Vagina (tissue), 2 donors: ENCODE measurements at regions not wholly inside any gene's neighbourhood (a gene's known extent, or its start where the extent isn't known, plus 50 kb on each side); places are given as distances from the start of the nearest gene placed in this dataset.

Experiments
- DNase-seq, 2 donors: peaks; one replicate each; pipeline ENCODE4 v3.0.0-alpha.2; 2017; ENCODE audit errors: extremely low spot score in 2 of 2
- H3K27ac ChIP-seq: fragments of 200-600 bp; sonication (generic); one replicate; pipeline ENCODE4 v1.5.1; 2019
- H3K27me3 ChIP-seq: fragments of 200-600 bp; sonication (generic); one replicate; pipeline ENCODE4 v1.5.1; 2019
- H3K36me3 ChIP-seq, 2 donors: fragments of 200-600 bp; sonication (generic); one replicate each; pipeline ENCODE4 v1.5.1; 2017 to 2019
- H3K4me1 ChIP-seq: fragments of 200-600 bp; sonication (generic); one replicate; pipeline ENCODE4 v1.5.1; 2019
- H3K4me3 ChIP-seq, 2 donors: fragments of 200-600 bp; sonication (generic); 1 replicate in 1 of 2; 2 replicates in 1 of 2; pipeline ENCODE4 v1.5.1; 2016 to 2019
- H3K9me3 ChIP-seq: fragments of 200-600 bp; sonication (generic); one replicate; pipeline ENCODE4 v1.5.1; 2019
- CTCF ChIP-seq, 3 experiments: fragments of 450-650 bp in 2 of 3; fragments of 200-600 bp in 1 of 3; sonication (generic) in 1 of 3; IDR thresholded peaks; one replicate each; pipeline ENCODE4 v1.5.1; 2017 to 2019; ENCODE audit warnings: antibody characterized with exemption in 3 of 3, mild to moderate bottlenecking in 2 of 3, moderate library complexity in 2 of 3
- POLR2A ChIP-seq, 2 donors: fragments of 450-650 bp; IDR thresholded peaks; one replicate each; pipeline ENCODE4 v1.6.1; 2017; ENCODE audit warnings: antibody characterized with exemption in 2 of 2, mild to moderate bottlenecking in 2 of 2, moderate library complexity in 2 of 2
- POLR2AphosphoS5 ChIP-seq, 2 donors: sonication (generic); formaldehyde crosslinking; IDR thresholded peaks; one replicate each; pipeline ENCODE4 v1.9.0; 2017; ENCODE audit warnings: antibody characterized with exemption in 2 of 2, mild to moderate bottlenecking in 2 of 2, low read depth in 1 of 2; ENCODE audit not compliant: insufficient read depth in 1 of 2
- intact Hi-C: fragments of 100-400 bp; cut with DNase I; formaldehyde crosslinking; loops from one replicate; pipeline ENCODE4 v1.15.1; 2023

- Histone ChIP-seq H3K36me3 (no peaks in the 10 kb centered on the region), H3K27ac (no peak overlapping the region), H3K9me3 (no peaks in the 10 kb centered on the region), H3K4me1 (peaks cover 30% of the 10 kb centered on the region), H3K4me3 (no peak overlapping the region), H3K27me3 (no peaks in the 10 kb centered on the region)
- TF ChIP-seq POLR2A (IDR thresholded peaks at IDR 0.05) (no peak), CTCF (IDR thresholded peaks at IDR 0.05) (no peak), POLR2AphosphoS5 (IDR thresholded peaks at IDR 0.05; ENCODE audit: insufficient read depth in 1 of 2, low read depth in 1 of 2) (no peak)
- intact Hi-C loops, result no loop called here
- DNase-seq, result no peak
These were observed 88.0 kb upstream of the CTNNA1 start for GRCh38 chr5:138665261-138665660.

- no peaks in the 10 kb centered on the region for H3K9me3 ChIP-seq
- TF ChIP-seq POLR2AphosphoS5 (IDR thresholded peaks at IDR 0.05; ENCODE audit: insufficient read depth in 1 of 2, low read depth in 1 of 2), result no peak
- TF ChIP-seq POLR2A (IDR thresholded peaks at IDR 0.05), result no peak
- TF ChIP-seq CTCF (IDR thresholded peaks at IDR 0.05), result no peak
- no peak for DNase-seq
- H3K27me3 ChIP-seq, result no peaks in the 10 kb centered on the region
- H3K4me3 ChIP-seq, result no peak overlapping the region
- no peaks in the 10 kb centered on the region for H3K36me3 ChIP-seq
- intact Hi-C loops, result no loop called here
- no peak overlapping the region for H3K27ac ChIP-seq
- peaks cover 30% of the 10 kb centered on the region for H3K4me1 ChIP-seq
These were observed 88.8 kb upstream of the CTNNA1 start for GRCh38 chr5:138664276-138664943.

- Histone ChIP-seq H3K27me3 (no peaks in the 10 kb centered on the region), H3K27ac (no peak overlapping the region), H3K4me3 (no peak overlapping the region), H3K36me3 (no peaks in the 10 kb centered on the region), H3K4me1 (peaks cover 30% of the 10 kb centered on the region), H3K9me3 (no peaks in the 10 kb centered on the region)
- TF ChIP-seq POLR2A (IDR thresholded peaks at IDR 0.05) (no peak), CTCF (IDR thresholded peaks at IDR 0.05) (no peak), POLR2AphosphoS5 (IDR thresholded peaks at IDR 0.05; ENCODE audit: insufficient read depth in 1 of 2, low read depth in 1 of 2) (no peak)
- DNase-seq, result no peak
- intact Hi-C loops, result no loop called here
These were observed 88.4 kb upstream of the HSPA9 start for GRCh38 chr5:138663561-138663960.

- intact Hi-C loops, result no loop called here
- Histone ChIP-seq H3K9me3 (no peaks in the 10 kb centered on the region), H3K27me3 (no peaks in the 10 kb centered on the region), H3K27ac (no peak overlapping the region), H3K4me3 (no peak overlapping the region), H3K4me1 (peaks cover 30% of the 10 kb centered on the region), H3K36me3 (no peaks in the 10 kb centered on the region)
- no peak for TF ChIP-seq CTCF (IDR thresholded peaks at IDR 0.05)
- no peak for TF ChIP-seq POLR2AphosphoS5 (IDR thresholded peaks at IDR 0.05; ENCODE audit: insufficient read depth in 1 of 2, low read depth in 1 of 2)
- TF ChIP-seq POLR2A (IDR thresholded peaks at IDR 0.05), result no peak
- DNase-seq, result no peak
These were observed 87.8 kb upstream of the HSPA9 start for GRCh38 chr5:138663009-138663408.

GRCh38 chr5:138662599-138662998 lies 87.4 kb upstream of the HSPA9 start:
- no peaks in the 10 kb centered on the region for H3K9me3 ChIP-seq
- no peak overlapping the region for H3K27ac ChIP-seq
- intact Hi-C loops, result no loop called here

More at GRCh38 chr5:138662599-138662998, 87.4 kb upstream of the HSPA9 start:
- no peak for DNase-seq
- peaks cover 30% of the 10 kb centered on the region for H3K4me1 ChIP-seq
- TF ChIP-seq CTCF (IDR thresholded peaks at IDR 0.05), result no peak
- TF ChIP-seq POLR2AphosphoS5 (IDR thresholded peaks at IDR 0.05; ENCODE audit: insufficient read depth in 1 of 2, low read depth in 1 of 2), result no peak
- no peak for TF ChIP-seq POLR2A (IDR thresholded peaks at IDR 0.05)
- no peak overlapping the region for H3K4me3 ChIP-seq
- no peaks in the 10 kb centered on the region for H3K27me3 ChIP-seq
- no peaks in the 10 kb centered on the region for H3K36me3 ChIP-seq
